OCI-LY7 (cell line): ENCODE measurements at regions not wholly inside any gene's neighbourhood (a gene's known extent, or its start where the extent isn't known, plus 50 kb on each side); places are given as distances from the start of the nearest gene placed in this dataset.

Experiments
- EZH2phosphoT487 ChIP-seq: fragments of 200-600 bp; sonication (generic); IDR thresholded peaks from 2 replicates; pipeline ENCODE4 v1.6.1; 2018; ENCODE audit warnings: low read depth, borderline replicate concordance, mild to moderate bottlenecking, mixed run types, antibody characterized with exemption, low read length, moderate library complexity, mixed read lengths
- TF ChIP-seq, protein P1 (sequence below): fragments of 200-600 bp; sonication (generic); conservative IDR thresholded peaks from 2 replicates; pipeline ENCODE4 v1.5.1; 2014; ENCODE audit warnings: mild to moderate bottlenecking, antibody characterized with exemption, low read length, moderate library complexity, mixed read lengths

DNA sequence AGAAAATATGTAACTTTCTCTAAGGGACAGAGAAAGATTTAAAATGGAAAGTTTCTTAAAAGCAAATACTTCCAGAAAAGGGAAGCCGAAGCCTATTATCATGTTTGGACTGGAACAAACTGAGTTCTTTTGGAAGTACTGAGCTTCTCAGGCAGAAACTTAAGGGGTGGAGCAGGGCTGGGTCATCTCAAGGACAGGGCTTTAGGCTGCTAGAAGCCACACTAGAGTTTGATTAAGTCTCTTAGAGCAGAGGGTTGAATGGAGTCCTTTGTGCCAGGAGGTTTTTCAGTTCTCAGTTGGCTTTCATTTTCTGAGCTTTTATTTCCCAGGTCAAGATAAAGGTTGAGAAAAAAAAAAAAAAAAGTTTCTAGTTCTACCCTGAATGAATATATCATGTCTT is 432.7 kb downstream of the SLITRK5 start:
- TF ChIP-seq, protein P1, sequence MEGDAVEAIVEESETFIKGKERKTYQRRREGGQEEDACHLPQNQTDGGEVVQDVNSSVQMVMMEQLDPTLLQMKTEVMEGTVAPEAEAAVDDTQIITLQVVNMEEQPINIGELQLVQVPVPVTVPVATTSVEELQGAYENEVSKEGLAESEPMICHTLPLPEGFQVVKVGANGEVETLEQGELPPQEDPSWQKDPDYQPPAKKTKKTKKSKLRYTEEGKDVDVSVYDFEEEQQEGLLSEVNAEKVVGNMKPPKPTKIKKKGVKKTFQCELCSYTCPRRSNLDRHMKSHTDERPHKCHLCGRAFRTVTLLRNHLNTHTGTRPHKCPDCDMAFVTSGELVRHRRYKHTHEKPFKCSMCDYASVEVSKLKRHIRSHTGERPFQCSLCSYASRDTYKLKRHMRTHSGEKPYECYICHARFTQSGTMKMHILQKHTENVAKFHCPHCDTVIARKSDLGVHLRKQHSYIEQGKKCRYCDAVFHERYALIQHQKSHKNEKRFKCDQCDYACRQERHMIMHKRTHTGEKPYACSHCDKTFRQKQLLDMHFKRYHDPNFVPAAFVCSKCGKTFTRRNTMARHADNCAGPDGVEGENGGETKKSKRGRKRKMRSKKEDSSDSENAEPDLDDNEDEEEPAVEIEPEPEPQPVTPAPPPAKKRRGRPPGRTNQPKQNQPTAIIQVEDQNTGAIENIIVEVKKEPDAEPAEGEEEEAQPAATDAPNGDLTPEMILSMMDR: no peak
- no peak for TF ChIP-seq EZH2phosphoT487
